Gastroesophageal sphincter (tissue), 3 donors: ENCODE measurements at regions not wholly inside any gene's neighbourhood (a gene's known extent, or its start where the extent isn't known, plus 50 kb on each side); places are given as distances from the start of the nearest gene placed in this dataset.

Source experiments
- CTCF ChIP-seq, 4 experiments: fragments of 200-600 bp in 2 of 4; fragments of 450-650 bp in 2 of 4; sonication (generic) in 1 of 4; IDR thresholded peaks; one replicate each; pipeline ENCODE4 v1.5.1; 2017 to 2019; ENCODE audit warnings: antibody characterized with exemption in 4 of 4, mild to moderate bottlenecking in 2 of 4, moderate library complexity in 2 of 4
- EP300 ChIP-seq: sonication (generic); formaldehyde crosslinking; IDR thresholded peaks from one replicate; pipeline ENCODE4 v1.6.1; 2017; ENCODE audit warnings: antibody characterized with exemption, mild to moderate bottlenecking
- POLR2A ChIP-seq, 2 donors: fragments of 450-650 bp; IDR thresholded peaks; one replicate each; pipeline ENCODE4 v1.6.1; 2017; ENCODE audit warnings: antibody characterized with exemption in 2 of 2, mild to moderate bottlenecking in 2 of 2, moderate library complexity in 1 of 2
- POLR2AphosphoS5 ChIP-seq: sonication (generic); formaldehyde crosslinking; IDR thresholded peaks from one replicate; pipeline ENCODE4 v1.6.1; 2017; ENCODE audit warnings: antibody characterized with exemption

- no peak for TF ChIP-seq CTCF (IDR thresholded peaks at IDR 0.05)
- no peak for TF ChIP-seq EP300
- no peak for TF ChIP-seq POLR2A (IDR thresholded peaks at IDR 0.05)
- TF ChIP-seq POLR2AphosphoS5 = no peak
Measured at GRCh38 chr3:5036858-5037257, 57.6 kb downstream of the BHLHE40 start.
